WTC11 (cell line): ENCODE measurements at regions not wholly inside any gene's neighbourhood (a gene's known extent, or its start where the extent isn't known, plus 50 kb on each side); places are given as distances from the start of the nearest gene placed in this dataset.

ENCODE experiments used
- SP1 ChIP-seq: sonication (generic); formaldehyde crosslinking; conservative IDR thresholded peaks from 2 replicates; pipeline ENCODE4 v1.8.1; 2022; ENCODE audit warnings: missing genetic modification reagents
- TF ChIP-seq, protein P1 (sequence below): fragments of 200-600 bp; IDR thresholded peaks from 2 replicates; pipeline ENCODE4 v1.8.0; 2022; ENCODE audit warnings: antibody characterized with exemption

DNA sequence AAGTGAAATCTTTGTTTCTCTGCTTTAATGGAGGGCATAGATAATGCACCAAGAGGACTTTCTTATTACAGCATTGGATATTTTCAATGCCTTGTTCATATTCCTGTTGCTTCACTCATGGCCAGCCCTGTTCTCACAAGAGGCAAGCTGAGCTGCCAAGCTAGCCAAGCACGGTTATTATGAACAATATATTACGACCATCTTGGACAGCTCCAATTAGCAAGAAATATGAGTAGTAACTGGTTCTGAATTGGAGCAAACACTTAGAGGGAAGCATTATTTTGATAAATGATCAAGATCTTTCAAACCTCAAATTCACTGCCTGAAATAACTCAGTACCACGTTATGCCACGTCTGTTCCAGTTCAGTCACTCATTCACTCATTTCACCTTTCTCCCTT is 159.8 kb downstream of the SETD4 start:
- TF ChIP-seq, protein P1, sequence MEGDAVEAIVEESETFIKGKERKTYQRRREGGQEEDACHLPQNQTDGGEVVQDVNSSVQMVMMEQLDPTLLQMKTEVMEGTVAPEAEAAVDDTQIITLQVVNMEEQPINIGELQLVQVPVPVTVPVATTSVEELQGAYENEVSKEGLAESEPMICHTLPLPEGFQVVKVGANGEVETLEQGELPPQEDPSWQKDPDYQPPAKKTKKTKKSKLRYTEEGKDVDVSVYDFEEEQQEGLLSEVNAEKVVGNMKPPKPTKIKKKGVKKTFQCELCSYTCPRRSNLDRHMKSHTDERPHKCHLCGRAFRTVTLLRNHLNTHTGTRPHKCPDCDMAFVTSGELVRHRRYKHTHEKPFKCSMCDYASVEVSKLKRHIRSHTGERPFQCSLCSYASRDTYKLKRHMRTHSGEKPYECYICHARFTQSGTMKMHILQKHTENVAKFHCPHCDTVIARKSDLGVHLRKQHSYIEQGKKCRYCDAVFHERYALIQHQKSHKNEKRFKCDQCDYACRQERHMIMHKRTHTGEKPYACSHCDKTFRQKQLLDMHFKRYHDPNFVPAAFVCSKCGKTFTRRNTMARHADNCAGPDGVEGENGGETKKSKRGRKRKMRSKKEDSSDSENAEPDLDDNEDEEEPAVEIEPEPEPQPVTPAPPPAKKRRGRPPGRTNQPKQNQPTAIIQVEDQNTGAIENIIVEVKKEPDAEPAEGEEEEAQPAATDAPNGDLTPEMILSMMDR = no peak
- no peak for TF ChIP-seq SP1 (CRISPR knock-in tag)
